RPMI8226 (cell line): ENCODE measurements at regions not wholly inside any gene's neighbourhood (a gene's known extent, or its start where the extent isn't known, plus 50 kb on each side); places are given as distances from the start of the nearest gene placed in this dataset.

ENCODE experiments used
- DNase-seq: peaks from one replicate; pipeline ENCODE4 v3.0.0-alpha.2; 2015

DNA sequence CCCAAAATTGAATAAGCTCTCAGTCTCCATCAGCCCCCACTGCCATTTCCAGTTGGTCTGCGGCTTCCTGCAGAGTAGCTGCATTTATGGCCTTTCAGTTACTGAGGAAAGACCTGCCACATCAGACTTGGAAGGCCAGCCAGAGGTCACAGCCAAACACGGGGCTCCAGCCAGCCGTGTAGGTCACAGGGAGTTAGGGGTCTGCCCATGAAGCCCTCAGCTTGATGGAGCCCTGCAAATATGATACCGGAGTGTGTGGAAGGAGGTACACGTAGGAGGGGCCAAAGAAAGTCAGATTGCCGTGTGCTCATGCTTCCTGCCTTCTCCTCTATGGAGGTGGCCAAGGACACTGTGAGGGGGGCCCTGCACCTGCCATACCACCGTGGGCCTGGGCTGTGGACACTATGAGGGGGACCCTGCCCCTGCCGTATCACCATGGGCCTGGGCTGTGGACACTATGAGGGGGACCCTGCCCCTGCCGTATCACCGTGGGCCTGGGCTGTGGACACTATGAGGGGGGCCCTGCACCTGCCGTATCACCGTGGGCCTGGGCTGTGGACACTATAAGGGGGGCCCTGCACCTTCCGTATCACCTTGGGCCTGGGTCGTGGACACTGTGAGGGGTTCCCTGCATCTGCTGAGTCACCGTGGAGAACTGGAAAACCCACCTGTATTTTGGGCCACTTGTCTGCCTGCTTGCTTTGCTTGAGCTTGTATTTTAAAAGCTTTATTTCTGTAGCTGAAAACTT, 335.7 kb upstream of the SHH start:
- DNase-seq = no peak

DNA sequence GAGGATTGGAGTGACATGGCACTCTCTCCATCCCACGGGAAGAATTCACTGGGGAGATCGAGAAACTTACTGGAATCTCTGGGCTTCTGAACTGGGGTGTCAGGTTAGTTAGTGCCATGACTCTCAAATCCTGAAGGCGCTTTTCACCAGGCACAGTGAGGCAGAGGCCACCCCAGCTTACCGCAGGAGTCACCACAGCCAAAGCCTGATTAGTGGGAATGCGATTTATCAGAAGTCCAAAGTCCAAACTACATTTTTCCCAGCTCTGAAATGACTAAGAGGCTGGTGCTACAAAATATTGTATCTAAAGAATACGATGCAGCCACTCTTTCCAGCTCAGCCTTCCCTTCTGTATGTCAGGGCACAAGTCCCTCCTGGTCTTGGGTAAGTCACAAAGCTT, 334.8 kb upstream of the SHH start:
- no peak for DNase-seq

DNA sequence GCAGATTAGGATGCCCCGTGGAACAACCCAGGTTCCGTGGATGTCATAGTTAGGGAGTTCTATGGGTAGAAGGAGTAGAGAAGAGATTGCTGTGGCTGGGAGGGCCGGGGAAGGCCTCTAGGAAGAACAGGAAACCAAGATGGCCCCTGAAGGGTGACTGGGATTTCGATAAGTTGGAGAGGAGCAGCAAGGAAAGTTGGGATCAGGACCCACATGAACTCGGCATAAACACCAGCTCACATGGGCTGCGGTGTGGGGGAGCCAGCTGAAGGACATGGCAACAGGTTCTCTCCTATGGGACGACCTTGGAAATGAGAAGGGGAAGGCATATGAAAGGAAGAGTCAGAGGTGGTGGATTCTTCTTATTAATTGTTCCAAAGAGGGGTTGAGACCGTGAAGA, 333.7 kb upstream of the SHH start:
- no peak for DNase-seq

DNA sequence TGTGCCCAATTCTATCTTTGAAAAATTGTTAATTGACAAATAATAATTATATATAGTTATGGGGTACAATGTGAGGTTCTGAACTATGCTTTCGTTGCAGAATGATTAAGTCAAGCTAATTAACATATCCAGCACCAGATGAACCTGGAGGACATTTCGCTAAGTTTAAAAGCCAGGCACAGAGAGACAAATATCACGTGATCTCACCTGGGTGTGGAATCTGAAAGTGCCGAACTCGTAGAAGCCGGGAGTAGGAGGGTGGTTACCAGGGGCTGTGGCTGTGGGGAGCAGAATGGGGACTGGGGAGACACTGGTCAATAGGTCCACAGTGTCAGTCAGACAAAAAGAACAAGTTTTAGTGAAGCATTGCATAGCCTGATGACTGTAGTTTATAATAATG, 332.9 kb upstream of the SHH start:
- no peak for DNase-seq

DNA sequence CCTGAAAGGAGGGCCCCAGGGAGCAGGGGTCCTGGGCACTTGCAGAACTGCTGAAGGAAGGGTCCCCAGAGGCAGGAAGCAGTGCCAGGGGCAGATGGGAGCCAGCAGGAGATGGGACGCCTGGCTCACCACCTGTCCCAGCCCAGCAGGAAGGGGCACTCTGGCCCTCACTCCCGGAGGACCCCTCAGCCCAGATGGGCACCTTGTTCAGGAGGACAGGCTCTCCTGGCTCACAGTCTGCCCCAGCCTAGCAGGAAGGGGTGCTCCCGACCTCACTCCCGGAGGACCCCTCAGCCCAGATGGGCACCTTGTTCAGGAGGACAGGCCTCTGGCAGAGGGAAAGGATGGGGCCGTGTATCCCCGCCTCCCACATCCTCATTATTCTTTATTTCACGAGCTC, 331.4 kb upstream of the SHH start:
- no peak for DNase-seq

DNA sequence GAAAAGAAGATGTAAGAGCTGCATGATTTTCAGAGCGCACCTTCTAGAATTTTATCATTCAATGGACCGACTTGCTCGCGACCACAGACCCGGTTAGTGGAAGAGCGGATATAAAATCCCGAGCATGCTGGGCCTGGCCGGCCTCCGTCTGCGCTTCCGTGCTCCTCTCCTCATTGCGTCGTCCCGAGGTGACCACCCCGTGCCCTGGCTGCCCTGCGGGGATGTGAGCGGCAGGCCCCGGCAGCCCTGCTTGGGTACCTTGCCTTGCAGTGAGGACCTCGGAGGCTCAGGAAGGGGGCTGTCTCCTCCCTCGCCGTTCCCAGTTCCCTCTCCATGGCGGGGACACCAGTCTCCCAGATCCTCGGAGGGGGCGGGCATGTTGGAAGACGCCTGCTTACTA, 330.9 kb upstream of the SHH start:
- no peak for DNase-seq

DNA sequence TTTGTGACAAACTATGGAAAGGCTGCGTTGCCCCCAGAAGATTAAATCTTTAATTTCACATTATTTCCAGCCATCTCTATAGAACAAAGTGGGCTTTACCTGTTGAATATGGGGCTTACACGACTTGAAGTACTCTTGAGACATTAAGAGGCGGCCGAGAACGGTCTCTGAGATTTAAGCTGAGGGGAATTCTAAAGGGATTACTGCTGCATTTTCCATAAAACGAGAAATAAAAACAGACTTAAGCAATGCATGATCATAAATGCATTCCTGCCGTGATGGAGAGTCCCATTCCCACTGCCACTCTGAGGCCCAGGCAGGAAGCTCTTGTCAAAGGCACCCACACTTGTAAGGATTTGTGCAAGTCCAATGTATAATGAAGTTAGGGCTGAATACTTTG, 329.7 kb upstream of the SHH start:
- DNase-seq = no peak

DNA sequence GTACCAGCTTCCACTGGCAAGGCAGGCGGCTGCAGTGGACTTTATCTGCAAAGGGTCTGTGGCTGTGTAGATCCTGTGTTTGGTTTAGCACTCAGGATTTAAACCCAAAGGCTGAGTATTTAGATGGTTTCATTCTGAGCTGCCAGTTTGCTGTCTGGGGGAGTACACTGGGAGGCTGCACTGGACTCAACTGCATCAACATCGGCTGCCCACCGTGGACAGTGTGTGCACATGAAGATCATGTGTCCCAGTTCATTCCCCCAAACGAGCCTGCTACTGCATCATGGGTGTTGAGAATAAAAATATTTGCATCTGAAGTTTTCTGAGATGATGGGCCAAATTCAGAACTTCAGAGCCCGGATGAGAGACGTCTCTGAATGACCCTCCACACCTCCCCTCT, 328.6 kb upstream of the SHH start:
- DNase-seq = no peak

DNA sequence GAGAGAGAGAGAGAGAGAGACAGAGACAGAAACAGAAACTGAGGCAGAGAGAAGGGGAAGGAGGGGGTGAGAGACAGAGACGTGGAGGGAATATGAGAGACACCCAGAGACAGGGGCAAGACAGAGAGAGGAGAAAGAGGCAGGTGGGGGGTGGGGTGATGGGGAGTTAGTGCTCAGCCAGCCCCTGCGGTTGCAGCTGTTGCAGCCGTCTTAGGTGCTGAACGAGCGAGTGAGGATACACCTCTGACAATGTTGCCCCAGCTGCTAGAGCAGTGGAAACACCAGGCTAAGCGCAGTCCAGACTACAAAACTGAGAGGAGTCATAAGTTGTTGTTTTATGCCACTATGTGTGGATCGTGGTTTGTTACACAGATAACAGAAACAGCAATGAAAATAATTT, 328.2 kb upstream of the SHH start:
- no peak for DNase-seq

DNA sequence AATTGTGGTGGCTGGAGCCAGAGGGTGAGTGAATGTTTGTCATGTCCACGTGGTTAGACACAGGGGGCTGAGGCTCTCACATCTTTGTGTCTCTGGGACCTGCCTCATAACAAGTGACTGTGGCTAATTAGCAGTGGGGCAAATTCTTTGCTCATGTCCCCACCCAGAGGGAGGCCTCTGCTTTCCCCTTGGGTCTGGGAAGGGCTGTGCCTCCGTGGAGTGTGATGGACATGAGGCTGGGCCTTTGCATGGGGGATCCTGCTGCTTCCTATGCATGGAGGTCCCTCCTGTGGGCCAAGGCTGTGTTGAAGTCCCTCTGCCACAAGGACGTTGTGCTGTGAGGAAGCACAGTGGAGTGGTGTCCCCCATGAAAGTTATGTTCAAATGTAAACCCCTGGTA, 327.4 kb upstream of the SHH start:
- DNase-seq = no peak

DNA sequence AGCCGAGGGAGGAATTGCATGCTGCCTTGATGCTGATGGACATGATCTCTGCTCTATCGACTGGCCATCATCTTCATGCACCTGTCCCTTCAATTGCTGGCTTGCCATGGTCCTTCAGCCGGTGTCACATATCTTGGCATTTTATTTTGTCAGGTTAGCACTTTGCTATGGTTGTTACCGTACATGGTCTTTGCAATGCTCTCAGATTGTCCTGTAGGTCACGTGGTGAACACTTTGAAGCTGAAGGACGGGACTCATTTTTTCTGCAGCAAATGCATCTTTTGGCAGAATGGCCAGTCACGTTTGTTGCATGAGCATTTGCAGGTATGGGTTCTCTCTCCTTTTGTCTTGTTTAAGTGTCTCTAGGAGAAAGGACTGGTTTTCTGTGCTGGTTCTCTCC, 326.8 kb upstream of the SHH start:
- DNase-seq = no peak

DNA sequence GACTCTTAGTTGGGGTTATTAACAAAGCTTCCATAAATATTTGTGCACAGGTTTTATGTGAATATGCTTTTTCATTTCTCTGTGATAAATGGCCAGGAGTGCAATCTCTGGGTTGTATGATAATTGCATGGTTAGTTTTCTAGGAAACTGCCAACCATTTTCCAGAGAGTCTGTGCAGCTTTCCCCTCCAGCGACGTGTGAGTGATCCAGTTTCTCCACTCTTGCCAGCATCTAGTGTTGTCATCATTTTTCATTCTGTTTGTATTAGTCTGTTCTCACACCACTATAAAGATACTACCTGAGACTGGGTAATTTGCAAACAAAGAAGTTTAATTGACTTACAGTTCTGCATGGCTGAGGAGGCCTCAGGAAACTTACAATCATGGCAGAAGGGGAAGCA, 319.6 kb upstream of the SHH start:
- DNase-seq = no peak

DNA sequence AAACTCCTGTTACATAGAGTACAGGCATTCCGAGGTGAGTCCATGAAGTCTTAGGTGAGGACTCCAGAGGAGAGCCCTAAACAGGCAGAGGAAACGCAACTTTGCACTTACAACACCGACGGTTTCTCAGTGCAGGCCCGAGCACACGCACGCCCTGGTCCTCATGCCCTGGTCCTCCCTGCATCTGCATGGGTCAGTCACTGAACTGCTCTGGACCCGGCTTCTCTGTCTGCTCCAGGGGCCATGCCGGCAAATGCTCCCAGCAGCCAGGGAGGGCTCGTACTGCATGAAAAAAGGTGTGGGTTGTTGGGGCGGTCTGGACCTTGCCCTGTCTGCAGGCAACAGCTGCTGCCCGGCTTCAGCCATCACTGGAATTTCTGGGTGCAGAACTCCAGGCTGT, 317.3 kb upstream of the SHH start:
- no peak for DNase-seq

DNA sequence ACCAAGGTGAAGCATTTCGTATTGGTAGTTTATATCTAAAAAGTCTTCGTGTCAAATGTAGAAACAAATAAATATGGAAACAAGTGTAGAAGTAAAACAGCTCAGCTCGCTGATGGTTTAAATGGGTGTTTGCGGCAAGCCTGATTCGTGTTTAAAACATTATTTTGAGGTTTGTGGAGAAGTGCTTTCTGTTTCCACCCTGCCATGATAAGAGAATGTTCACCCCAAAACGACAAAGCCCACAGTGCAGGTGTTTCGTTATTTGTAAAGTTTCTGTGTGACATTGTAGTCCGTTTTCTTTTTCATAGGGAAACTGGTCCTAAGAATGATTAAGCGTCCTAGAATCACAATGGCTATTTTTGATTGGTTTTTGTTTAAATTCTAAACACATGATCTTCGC, 316.2 kb upstream of the SHH start:
- no peak for DNase-seq

DNA sequence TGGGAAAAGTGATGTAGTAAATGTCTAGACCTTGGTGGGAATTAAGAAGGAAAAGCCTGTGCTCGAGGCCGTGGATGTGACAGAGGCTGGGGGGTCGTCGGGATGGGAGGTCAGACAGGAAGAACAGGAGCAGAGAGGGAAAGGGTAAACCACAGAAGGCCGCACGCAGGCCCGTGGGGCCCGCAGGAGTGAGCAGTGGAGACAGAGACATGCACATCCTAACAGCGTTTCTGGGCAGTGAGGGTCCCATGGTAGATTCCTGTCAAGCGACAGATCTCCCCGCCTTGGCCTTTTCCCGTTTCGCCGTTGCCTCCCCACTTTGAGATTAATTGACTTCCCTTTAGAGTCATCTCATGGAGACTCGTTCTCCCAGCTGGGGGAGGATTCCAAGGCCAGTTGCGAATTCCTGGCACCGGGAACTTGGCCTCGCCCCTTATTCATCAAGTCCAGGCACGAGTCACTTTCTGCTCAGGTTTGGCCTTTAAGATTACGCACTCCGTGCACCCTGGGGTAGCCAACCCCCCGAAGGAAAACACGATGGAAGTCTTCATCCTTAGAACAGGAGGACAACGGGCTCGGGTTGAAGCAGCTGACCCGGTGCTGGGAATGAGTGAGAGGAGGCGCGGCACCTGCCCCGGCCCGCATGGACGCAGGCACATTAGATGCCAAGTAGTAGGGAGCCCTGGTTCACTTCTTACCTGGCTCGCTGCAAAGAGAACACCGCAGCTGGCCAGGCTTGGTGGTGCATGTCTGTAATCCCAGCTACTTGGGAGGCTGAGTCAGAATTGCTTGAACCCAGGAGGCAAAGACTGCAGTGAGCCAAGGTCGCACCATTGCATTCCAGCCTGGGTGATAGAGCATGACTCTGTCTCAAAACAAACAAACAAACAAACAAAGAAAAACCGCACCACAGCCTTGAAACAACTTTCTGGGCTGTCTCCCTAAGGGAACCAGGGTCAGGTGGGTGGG, 315.2 kb upstream of the SHH start:
- no peak for DNase-seq

DNA sequence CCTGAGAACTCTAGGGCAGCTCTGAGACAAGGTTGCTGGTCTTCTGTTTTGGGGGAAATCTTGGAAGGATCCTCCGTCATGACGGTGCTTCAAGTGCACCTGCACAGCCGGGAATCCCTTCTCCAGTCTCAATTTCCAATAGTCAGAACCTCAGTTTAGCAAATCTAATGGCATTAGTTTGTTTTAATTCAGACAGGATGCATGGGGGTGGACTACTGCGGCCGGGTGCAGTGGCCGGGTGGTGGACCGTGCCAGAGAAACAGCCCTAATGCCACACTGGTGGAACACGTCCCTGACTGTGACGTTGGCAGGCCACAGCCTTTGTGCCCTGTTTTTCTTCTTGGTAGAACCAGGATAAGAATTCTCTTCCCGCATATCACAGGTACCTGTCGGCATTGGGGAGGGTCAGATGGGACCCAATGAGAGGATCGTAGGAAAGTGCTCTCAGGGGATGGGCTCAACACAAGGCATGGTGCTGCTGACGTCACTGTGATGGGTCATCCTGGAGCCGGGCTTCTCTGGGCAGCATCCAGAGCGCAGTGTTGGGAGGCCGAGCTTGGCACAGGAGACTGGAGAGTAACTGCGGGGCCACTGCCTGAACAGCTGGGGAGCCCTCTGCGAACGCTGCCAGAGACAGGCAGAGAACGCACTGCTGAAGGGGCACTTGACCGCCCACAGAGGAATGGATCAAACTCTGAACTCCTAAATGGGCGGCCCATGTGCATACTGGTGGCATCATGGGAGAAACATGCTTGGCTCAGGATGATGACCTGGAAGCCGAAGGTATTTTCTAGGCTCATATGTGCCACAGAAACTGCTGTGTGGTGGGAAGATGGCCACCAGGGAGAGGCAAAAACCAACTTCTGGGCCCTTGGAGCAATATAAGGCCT, 313.8 kb upstream of the SHH start:
- DNase-seq = no peak

DNA sequence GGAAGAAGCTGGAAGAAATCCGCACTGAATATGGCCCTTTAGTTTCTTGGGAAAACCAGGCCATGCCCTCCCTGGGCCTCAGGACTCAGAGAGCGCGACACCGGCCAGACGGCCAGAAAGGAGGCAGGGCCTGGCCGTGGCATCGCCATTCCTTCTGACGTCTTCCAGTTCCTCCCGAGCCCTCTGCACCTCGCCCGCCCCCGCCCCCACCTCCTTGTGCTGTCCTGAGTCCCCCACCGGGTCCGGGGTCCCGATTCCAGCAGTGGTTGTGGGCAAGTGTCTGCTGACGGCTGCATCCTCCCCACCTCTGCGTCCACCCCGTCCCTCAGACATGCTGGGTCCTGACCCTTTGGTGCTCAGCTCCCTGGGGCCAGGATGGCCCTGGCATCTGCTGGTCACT, 312.1 kb upstream of the SHH start:
- DNase-seq = no peak

DNA sequence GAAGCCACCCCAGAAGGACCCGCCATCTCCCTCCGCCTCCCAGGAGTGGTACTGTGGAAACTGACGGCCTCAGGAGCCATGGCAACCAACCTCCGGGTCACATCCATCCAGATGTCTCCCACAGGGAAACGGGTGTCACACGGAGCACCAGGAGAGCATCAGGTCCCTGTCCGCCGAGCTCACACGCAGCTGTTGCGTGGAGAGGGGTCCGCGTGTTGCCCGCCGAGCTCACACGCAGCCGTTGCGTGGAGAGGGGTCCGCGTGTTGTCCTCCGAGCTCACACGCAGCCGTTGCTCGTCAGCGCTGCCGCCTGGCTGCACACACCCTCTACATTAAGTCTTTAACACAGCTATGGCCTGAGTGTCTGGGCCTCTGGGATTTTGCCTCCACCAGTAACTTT, 311.1 kb upstream of the SHH start:
- no peak for DNase-seq

DNA sequence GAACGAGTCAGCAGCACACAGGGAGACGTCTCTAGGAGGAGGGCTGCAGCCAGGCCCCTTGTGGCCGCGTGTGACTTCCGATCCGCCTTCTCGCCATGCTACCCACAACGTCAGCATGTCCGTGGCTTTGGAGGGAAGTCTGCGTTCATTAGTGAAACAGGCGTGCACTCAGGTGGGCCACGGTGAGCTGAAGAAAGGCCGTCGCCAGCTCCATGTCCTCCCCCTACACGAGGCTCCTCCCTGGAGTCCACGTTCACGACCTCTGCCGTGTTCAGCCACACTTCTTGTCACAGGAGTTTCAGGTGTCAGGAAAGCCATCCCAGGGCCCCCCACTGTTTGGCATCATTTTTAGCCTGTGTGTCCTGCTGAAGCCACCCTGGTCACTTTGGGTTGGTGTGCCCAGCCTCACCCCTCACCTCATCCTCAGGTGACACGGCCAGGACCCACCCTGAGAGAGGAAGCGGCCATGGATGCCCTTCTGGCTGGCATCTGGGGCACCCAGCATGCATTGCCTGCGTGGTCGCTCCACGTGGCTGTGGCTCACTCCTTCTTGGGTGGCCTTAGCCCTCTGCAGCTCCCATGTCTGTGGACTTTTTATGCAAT, 310.6 kb upstream of the SHH start:
- DNase-seq = no peak

DNA sequence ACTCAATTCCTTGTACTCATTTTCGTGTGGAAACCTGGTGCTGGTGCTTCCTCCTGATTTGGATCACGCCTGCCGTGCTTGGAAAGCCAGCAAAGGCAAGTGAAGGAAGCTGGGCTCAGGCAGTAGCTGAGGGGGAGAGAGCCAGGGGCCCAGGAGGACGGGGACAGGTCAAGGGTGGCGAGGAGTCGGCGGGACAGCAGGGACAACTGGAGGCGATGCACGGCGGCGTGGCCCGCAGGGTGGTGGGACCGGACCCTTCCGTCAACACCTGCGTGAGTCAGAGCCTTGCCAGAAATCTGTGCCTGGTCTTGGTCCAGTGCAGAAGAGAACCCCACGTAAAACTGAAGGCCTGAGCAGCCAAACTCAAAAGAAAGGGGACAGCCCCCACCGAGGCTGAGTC, 309.7 kb upstream of the SHH start:
- DNase-seq = no peak

DNA sequence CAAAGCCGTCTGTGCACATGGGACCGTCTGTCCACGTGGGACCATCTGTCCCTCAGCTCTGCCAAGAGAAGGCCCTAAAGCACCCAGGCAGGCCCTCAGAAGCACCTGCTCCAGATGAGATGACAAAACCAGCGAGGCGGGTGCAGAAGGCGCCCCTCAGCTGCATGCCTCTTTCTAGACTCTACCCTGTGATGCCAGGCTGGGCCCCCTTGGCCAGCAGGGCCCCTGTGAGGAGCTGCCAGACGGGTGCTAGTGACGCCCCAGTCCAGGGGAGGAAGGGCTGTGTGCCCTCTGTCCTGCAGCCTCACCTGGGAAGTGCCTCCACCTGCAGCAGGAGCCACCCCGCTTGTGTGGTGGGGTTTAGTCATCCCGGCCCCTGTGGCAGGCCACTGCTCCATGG, 309.2 kb upstream of the SHH start:
- no peak for DNase-seq

DNA sequence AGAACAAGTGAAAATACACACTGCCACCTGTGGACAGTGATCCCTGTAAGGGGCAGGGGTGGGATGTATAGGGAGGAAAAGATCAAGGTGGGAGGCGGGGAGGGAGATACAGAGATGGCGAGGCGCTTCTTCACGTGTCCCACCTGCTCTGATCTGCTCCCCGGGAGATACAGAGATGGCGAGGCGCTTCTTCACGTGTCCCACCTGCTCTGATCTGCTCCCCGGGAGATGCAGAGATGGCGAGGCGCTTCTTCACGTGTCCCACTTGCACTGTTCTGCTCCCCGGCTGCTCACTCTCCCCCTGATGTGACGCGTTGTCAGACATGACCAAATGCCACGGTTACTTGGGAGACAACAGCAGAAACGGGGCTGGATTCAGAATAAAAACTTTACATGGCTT, 308.3 kb upstream of the SHH start:
- no peak for DNase-seq

DNA sequence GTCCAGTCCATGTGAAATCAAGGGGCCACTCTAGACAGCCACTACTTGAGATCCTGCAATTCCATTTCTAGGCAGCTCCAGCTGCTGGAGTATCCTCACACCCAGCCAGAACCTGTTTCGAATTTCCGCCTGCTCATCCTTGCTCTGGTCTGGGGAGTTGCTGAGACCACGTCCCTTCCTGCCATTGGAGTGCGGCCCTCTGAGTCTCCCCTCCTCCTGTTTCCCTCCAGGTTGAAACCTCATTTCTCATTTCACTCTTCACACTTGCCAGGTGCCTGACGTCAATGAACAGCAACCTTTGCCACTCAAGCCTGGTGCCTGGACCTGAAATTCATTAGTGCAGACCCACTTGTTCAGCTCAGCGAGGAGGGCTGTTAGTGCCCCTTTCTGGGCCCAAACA, 307.5 kb upstream of the SHH start:
- no peak for DNase-seq
